ENCODE measurements at regions not wholly inside any gene's neighbourhood (a gene's known extent, or its start where the extent isn't known, plus 50 kb on each side); places are given as distances from the start of the nearest gene placed in this dataset.

GRCh38 chr6:92945799-92946198, 473.6 kb downstream of the EPHA7 start:
- H3K4me2 ChIP-seq (ENCODE audit: insufficient read depth, insufficient read length, low read length), result no peak overlapping the region

More at GRCh38 chr6:92945799-92946198, 473.6 kb downstream of the EPHA7 start:
- Mint-ChIP-seq H3K36me3 (ENCODE audit: insufficient read depth in 1 of 3, low read depth in 3 of 3) (no peaks in the 10 kb centered on the region), H3K27ac (no peak overlapping the region), H3K4me1 (no peaks in the 10 kb centered on the region), H3K27me3 (ENCODE audit: low read depth) (no peaks in the 10 kb centered on the region), H3K9me3 (no peaks in the 10 kb centered on the region), H3K4me3 (no peak overlapping the region; a peak in 1 of 5 replicates)
- DNase-seq, result no peak
- H4K5ac ChIP-seq (ENCODE audit: insufficient read length, low read depth, low read length), result no peak overlapping the region
- H3K9me3 ChIP-seq (ENCODE audit: control insufficient read depth, low read depth, low read length), result no peaks in the 10 kb centered on the region
- no peaks in the 10 kb centered on the region for H3K79me1 ChIP-seq (ENCODE audit: insufficient read depth, low read depth, low read length, poor library complexity, severe bottlenecking)
- H2BK20ac ChIP-seq (ENCODE audit: low read depth, low read length, poor library complexity, severe bottlenecking), result no peak overlapping the region
- no peak overlapping the region for H2BK120ac ChIP-seq (ENCODE audit: low read depth, low read length, poor library complexity, severe bottlenecking)
- no peak overlapping the region for H3K14ac ChIP-seq (ENCODE audit: insufficient read depth, low read length)
- no peak overlapping the region for H4K8ac ChIP-seq (replicated peaks; ENCODE audit: insufficient read length, low read depth, low read length)
- no peak overlapping the region for H3K23ac ChIP-seq (ENCODE audit: insufficient read length, low read depth, low read length)
- H3K4ac ChIP-seq (ENCODE audit: low read depth, low read length), result no peak overlapping the region
- H2BK12ac ChIP-seq (ENCODE audit: insufficient read length, low read depth, low read length), result no peak overlapping the region
- no peak overlapping the region for H2BK5ac ChIP-seq (ENCODE audit: insufficient read length, low read length)
- H3K23me2 ChIP-seq (ENCODE audit: insufficient read length, low read depth, low read length, poor library complexity, severe bottlenecking), result no peaks in the 10 kb centered on the region
- H4K20me1 ChIP-seq (ENCODE audit: control insufficient read depth, insufficient read depth, insufficient read length), result no peaks in the 10 kb centered on the region
- no peak overlapping the region for H2AFZ ChIP-seq (ENCODE audit: low read length)
- WGBS (ENCODE audit: extremely low coverage, insufficient read length, low lambda C conversion rate), result no CpG with 5 or more reads among the region's 3 CpGs
- no peak overlapping the region for H3K18ac ChIP-seq (ENCODE audit: insufficient read length, low read depth, low read length)
- no peak overlapping the region for H3K9ac ChIP-seq (ENCODE audit: extremely low read depth, insufficient read length, low read length)
- H3K79me2 ChIP-seq (ENCODE audit: insufficient read depth, low read length), result no peaks in the 10 kb centered on the region
- H3T11ph ChIP-seq (ENCODE audit: low read length), result no peak overlapping the region
- no peaks in the 10 kb centered on the region for H3K4me1 ChIP-seq (ENCODE audit: insufficient read depth, low read length)
- H3K27me3 ChIP-seq (ENCODE audit: insufficient read depth, low read length), result no peaks in the 10 kb centered on the region
- no peak for TF ChIP-seq CTCF (conservative IDR thresholded peaks at IDR 0.05)
- H3K27ac ChIP-seq (ENCODE audit: insufficient read length, low read depth, low read length), result no peak overlapping the region
- H3K56ac ChIP-seq (ENCODE audit: insufficient read length, low read depth, low read length), result no peak overlapping the region
- no peak overlapping the region for H4K91ac ChIP-seq (ENCODE audit: insufficient read length, low read depth, low read length)
- H2BK15ac ChIP-seq (ENCODE audit: low read depth, low read length), result no peak overlapping the region
- no peak overlapping the region for H2AK5ac ChIP-seq (ENCODE audit: insufficient read length, low read length)

Data from H9 (cell line).